ENCODE measurements at regions not wholly inside any gene's neighbourhood (a gene's known extent, or its start where the extent isn't known, plus 50 kb on each side); places are given as distances from the start of the nearest gene placed in this dataset.

DNA sequence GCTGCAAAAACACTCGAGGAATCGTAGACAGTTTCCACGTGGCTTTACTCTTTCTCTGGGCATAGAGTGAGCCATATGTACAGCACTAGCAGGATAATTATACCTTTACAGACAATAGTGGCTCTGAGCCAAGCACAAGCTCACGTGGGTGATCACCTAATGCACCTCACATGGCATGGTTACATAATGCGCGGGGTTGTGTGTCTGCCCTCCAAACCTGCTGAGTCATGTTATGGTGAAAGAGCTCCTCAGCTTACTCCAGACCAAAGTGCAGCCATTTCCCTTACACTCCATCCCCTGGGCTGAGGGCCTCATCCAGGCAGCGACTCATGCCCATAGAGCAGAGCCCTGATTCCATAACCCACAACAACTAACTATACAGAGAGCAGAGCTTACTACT, 1458.4 kb upstream of the CADM2 start:
- Mint-ChIP-seq H3K27ac (no peak overlapping the region), H3K27me3 (no peaks in the 10 kb centered on the region), H3K36me3 (no peaks in the 10 kb centered on the region), H3K4me1 (no peaks in the 10 kb centered on the region), H3K9me3 (peaks cover 0 to 7% (median 5%) of the 10 kb centered on the region in 3 donors), H3K4me3 (no peak overlapping the region)
- CTCF ChIA-PET = no interaction called here
- H3K27ac ChIP-seq (ENCODE audit: low read length) = no peak overlapping the region
- no peaks in the 10 kb centered on the region for H3K27me3 ChIP-seq (replicated peaks in 1 of 2; ENCODE audit: control insufficient read depth in 2 of 2, extremely low read depth in 1 of 2, insufficient read depth in 2 of 2, low read length in 1 of 2)
- H3K9me3 ChIP-seq = no peaks in the 10 kb centered on the region
- 83% methylated on average over 7 of the region's 7 CpGs for WGBS (ENCODE audit: insufficient coverage)
- ATAC-seq (replicated peaks in 1 of 4) (no peak), DNase-seq (no peak)
- H3K36me3 ChIP-seq (ENCODE audit: control insufficient read depth in 2 of 2, extremely low read depth in 1 of 2, insufficient read depth in 1 of 2, low read length in 1 of 2) = no peaks in the 10 kb centered on the region
- POLR2A ChIA-PET = no interaction called here
- no peaks in the 10 kb centered on the region for H3K4me1 ChIP-seq (ENCODE audit: control insufficient read depth in 1 of 2, extremely low read depth in 1 of 2, insufficient read depth in 2 of 2, low read length in 2 of 2)
- no peak overlapping the region for H3K4me3 ChIP-seq (ENCODE audit: control insufficient read depth in 1 of 2, extremely low read depth in 1 of 2, low read length in 1 of 2)

DNA sequence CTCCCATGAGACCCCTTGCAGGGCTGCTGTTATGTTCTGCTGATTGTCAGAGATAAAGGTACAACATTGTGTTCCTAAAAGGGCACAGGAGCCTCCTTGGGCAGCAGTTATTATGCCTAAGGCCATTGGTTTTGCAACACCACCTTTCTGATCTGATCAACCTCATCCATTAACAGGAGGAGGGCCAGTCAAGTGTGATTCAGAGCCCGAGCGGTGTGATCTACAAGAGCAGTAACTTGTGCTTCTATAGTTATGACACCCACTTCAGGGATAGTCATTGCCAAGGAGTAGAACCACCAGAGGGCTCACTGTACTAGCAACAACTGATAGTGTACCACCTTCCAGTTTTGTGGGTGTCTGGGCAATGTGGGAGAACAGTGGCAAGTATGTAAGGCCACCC, 1457.9 kb upstream of the CADM2 start:
- H3K27me3 Mint-ChIP-seq = no peaks in the 10 kb centered on the region
- CTCF ChIA-PET = no interaction called here
- no CpG with 5 or more reads among the region's 2 CpGs for WGBS (ENCODE audit: insufficient coverage)

DNA sequence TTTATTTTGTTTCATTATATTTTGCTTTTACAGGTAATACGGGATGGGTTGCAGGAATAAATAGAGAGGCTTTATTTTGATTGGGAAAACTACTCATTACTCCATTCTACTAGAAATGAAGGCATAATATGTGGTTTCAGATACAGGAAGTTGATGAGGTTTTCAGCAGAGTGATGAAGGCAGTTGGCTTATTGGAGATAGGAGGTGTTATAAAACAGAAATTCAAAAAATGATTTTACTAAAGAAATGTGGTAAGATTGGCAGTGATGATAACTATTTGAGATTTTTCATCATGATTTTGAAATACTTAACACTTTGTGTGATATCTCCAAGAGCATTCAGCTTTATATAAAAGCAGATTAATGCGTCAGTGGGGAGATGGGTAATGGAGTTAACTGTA, 1445.7 kb upstream of the CADM2 start:
- Mint-ChIP-seq H3K27ac (no peak overlapping the region), H3K9me3 (peaks cover 17 to 36% (median 19%) of the 10 kb centered on the region in 3 donors), H3K4me1 (no peaks in the 10 kb centered on the region), H3K4me3 (no peak overlapping the region), H3K27me3 (no peaks in the 10 kb centered on the region), H3K36me3 (no peaks in the 10 kb centered on the region)
- ChIA-PET POLR2A (no interaction called here), CTCF (no interaction called here)
- Histone ChIP-seq H3K9me3 (no peaks in the 10 kb centered on the region), H3K4me1 (ENCODE audit: control insufficient read depth in 1 of 2, extremely low read depth in 1 of 2, insufficient read depth in 2 of 2, low read length in 2 of 2) (no peaks in the 10 kb centered on the region), H3K4me3 (ENCODE audit: control insufficient read depth in 1 of 2, extremely low read depth in 1 of 2, low read length in 1 of 2) (no peak overlapping the region), H3K27ac (ENCODE audit: low read length) (no peak overlapping the region), H3K36me3 (ENCODE audit: control insufficient read depth in 2 of 2, extremely low read depth in 1 of 2, insufficient read depth in 1 of 2, low read length in 1 of 2) (no peaks in the 10 kb centered on the region), H3K27me3 (replicated peaks in 1 of 2; ENCODE audit: control insufficient read depth in 2 of 2, extremely low read depth in 1 of 2, insufficient read depth in 2 of 2, low read length in 1 of 2) (no peaks in the 10 kb centered on the region)
- ATAC-seq (replicated peaks in 1 of 4) = no peak
- no CpG with 5 or more reads among the region's 2 CpGs for WGBS (ENCODE audit: insufficient coverage)
- DNase-seq = no peak

More for the DNA sequence above, 1457.9 kb upstream of the CADM2 start:
- Mint-ChIP-seq H3K36me3 (no peaks in the 10 kb centered on the region), H3K4me3 (no peak overlapping the region), H3K4me1 (no peaks in the 10 kb centered on the region), H3K27ac (no peak overlapping the region), H3K9me3 (peaks cover 0 to 12% (median 7%) of the 10 kb centered on the region in 3 donors)
- Histone ChIP-seq H3K9me3 (no peaks in the 10 kb centered on the region), H3K27ac (ENCODE audit: low read length) (no peak overlapping the region), H3K36me3 (ENCODE audit: control insufficient read depth in 2 of 2, extremely low read depth in 1 of 2, insufficient read depth in 1 of 2, low read length in 1 of 2) (no peaks in the 10 kb centered on the region), H3K4me1 (ENCODE audit: control insufficient read depth in 1 of 2, extremely low read depth in 1 of 2, insufficient read depth in 2 of 2, low read length in 2 of 2) (no peaks in the 10 kb centered on the region), H3K27me3 (replicated peaks in 1 of 2; ENCODE audit: control insufficient read depth in 2 of 2, extremely low read depth in 1 of 2, insufficient read depth in 2 of 2, low read length in 1 of 2) (no peaks in the 10 kb centered on the region), H3K4me3 (ENCODE audit: control insufficient read depth in 1 of 2, extremely low read depth in 1 of 2, low read length in 1 of 2) (no peak overlapping the region)
- no peak for DNase-seq
- POLR2A ChIA-PET = no interaction called here
- no peak for ATAC-seq (replicated peaks in 1 of 4)

DNA sequence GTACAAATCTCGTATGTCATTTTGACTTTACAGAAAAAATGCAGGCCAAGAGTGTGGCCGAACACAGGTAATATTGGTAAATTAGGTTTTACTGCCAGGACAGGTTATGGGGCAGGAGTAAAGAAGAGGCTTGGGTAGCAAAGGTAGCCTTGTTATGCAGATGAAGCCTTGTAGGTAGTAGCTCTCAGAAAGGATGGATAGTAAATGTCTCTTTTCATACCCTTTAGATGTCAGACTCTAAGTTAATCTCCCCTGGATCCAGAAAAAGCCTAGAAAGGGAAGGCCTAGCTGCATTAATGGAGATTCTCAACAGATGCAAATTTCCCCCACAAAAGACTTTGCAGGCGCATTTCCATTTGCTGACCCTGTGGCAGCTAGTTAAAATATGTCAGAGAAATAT, 1445.1 kb upstream of the CADM2 start:
- DNase-seq = no peak
- H3K4me3 ChIP-seq (ENCODE audit: control insufficient read depth in 1 of 2, extremely low read depth in 1 of 2, low read length in 1 of 2) = no peak overlapping the region
- Mint-ChIP-seq H3K36me3 (no peaks in the 10 kb centered on the region), H3K4me3 (no peak overlapping the region), H3K27ac (no peak overlapping the region), H3K4me1 (no peaks in the 10 kb centered on the region), H3K27me3 (no peaks in the 10 kb centered on the region), H3K9me3 (peaks cover 17 to 39% (median 22%) of the 10 kb centered on the region in 3 donors)
- CTCF ChIA-PET = no interaction called here
- H3K27ac ChIP-seq (ENCODE audit: low read length) = no peak overlapping the region
- no peak for ATAC-seq (replicated peaks in 1 of 4)
- H3K27me3 ChIP-seq (replicated peaks in 1 of 2; ENCODE audit: control insufficient read depth in 2 of 2, extremely low read depth in 1 of 2, insufficient read depth in 2 of 2, low read length in 1 of 2) = no peaks in the 10 kb centered on the region
- POLR2A ChIA-PET = no interaction called here
- H3K9me3 ChIP-seq = no peaks in the 10 kb centered on the region
- no peaks in the 10 kb centered on the region for H3K36me3 ChIP-seq (ENCODE audit: control insufficient read depth in 2 of 2, extremely low read depth in 1 of 2, insufficient read depth in 1 of 2, low read length in 1 of 2)
- no peaks in the 10 kb centered on the region for H3K4me1 ChIP-seq (ENCODE audit: control insufficient read depth in 1 of 2, extremely low read depth in 1 of 2, insufficient read depth in 2 of 2, low read length in 2 of 2)
- no CpG with 5 or more reads among the region's 3 CpGs for WGBS (ENCODE audit: insufficient coverage)

DNA sequence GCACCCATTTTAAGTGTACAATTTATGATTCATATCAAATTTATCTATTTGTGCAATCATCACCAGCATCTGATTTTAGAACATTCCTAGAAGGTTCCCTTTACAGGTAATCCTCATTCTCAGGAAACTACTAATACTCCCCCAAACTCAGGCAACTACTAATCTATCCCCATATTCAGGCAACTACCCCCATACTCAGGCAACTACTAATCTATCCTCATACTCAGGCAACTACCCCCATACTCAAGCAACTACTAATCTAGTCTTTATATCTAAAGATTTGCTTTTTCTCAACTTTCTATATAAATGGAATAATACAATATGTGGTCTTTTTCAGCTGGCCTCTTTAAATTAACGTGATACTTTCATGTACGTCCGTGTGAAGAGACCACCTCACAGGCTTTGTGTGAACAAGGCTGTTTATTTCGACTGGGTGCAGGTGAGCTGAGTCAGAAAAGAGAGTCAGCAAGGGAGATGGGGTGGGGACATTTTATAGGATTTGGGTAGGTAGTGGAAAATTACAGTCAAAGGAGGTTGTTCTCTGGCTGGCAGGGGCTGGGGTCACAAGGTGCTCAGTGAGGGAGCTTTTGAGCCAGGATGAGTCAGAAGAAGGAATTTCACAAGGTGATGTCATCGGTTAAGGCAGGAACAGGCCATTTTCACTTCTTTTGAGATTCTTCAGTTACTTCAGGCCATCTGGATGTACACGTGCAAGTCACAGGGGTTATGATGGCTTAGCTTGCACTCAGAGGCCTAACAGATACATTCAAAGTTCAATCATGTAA, 1444.5 kb upstream of the CADM2 start:
- ATAC-seq (replicated peaks in 1 of 4) (no peak), DNase-seq (no peak)
- Mint-ChIP-seq H3K27me3 (no peaks in the 10 kb centered on the region), H3K4me3 (no peak overlapping the region), H3K9me3 (peaks cover 14 to 33% (median 21%) of the 10 kb centered on the region in 3 donors), H3K27ac (no peak overlapping the region), H3K36me3 (no peaks in the 10 kb centered on the region), H3K4me1 (no peaks in the 10 kb centered on the region)
- Histone ChIP-seq H3K4me1 (ENCODE audit: control insufficient read depth in 1 of 2, extremely low read depth in 1 of 2, insufficient read depth in 2 of 2, low read length in 2 of 2) (no peaks in the 10 kb centered on the region), H3K27me3 (replicated peaks in 1 of 2; ENCODE audit: control insufficient read depth in 2 of 2, extremely low read depth in 1 of 2, insufficient read depth in 2 of 2, low read length in 1 of 2) (no peaks in the 10 kb centered on the region), H3K27ac (ENCODE audit: low read length) (no peak overlapping the region), H3K9me3 (no peaks in the 10 kb centered on the region), H3K4me3 (ENCODE audit: control insufficient read depth in 1 of 2, extremely low read depth in 1 of 2, low read length in 1 of 2) (no peak overlapping the region), H3K36me3 (ENCODE audit: control insufficient read depth in 2 of 2, extremely low read depth in 1 of 2, insufficient read depth in 1 of 2, low read length in 1 of 2) (no peaks in the 10 kb centered on the region)
- WGBS (ENCODE audit: insufficient coverage) = 88% methylated on average over 4 of the region's 6 CpGs
- CTCF ChIA-PET = no interaction called here
- POLR2A ChIA-PET = no interaction called here

DNA sequence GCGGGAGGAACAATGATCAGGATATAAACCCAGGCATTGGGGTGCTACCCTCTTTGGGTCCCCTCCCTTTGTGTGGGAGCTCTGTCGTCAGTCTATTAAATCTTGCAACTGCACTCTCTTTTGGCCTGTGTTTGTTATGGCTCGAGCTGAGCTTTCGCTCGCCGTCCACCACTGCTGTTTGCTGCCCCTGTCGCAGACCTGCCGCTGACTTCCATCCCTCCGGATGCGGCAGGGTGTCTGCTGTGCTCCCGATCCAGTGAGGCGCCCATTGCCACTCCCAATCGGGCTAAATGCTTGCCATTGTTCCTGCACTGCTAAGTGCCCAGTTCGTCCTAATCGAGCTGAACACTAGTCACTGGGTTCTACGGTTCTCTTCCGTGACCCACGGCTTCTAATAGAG, 1443.7 kb upstream of the CADM2 start:
- Mint-ChIP-seq H3K4me3 (no peak overlapping the region), H3K36me3 (no peaks in the 10 kb centered on the region), H3K9me3 (peaks cover 14 to 32% (median 17%) of the 10 kb centered on the region in 3 donors), H3K4me1 (no peaks in the 10 kb centered on the region), H3K27me3 (no peaks in the 10 kb centered on the region), H3K27ac (no peak overlapping the region)
- WGBS (ENCODE audit: insufficient coverage) = 86% methylated on average over 18 of the region's 18 CpGs
- H3K9me3 ChIP-seq = no peaks in the 10 kb centered on the region
- DNase-seq (no peak), ATAC-seq (replicated peaks in 1 of 4) (no peak)
- no peaks in the 10 kb centered on the region for H3K36me3 ChIP-seq (ENCODE audit: control insufficient read depth in 2 of 2, extremely low read depth in 1 of 2, insufficient read depth in 1 of 2, low read length in 1 of 2)
- ChIA-PET CTCF (no interaction called here), POLR2A (no interaction called here)
- no peaks in the 10 kb centered on the region for H3K27me3 ChIP-seq (replicated peaks in 1 of 2; ENCODE audit: control insufficient read depth in 2 of 2, extremely low read depth in 1 of 2, insufficient read depth in 2 of 2, low read length in 1 of 2)
- H3K4me3 ChIP-seq (ENCODE audit: control insufficient read depth in 1 of 2, extremely low read depth in 1 of 2, low read length in 1 of 2) = no peak overlapping the region
- H3K4me1 ChIP-seq (ENCODE audit: control insufficient read depth in 1 of 2, extremely low read depth in 1 of 2, insufficient read depth in 2 of 2, low read length in 2 of 2) = no peaks in the 10 kb centered on the region
- no peak overlapping the region for H3K27ac ChIP-seq (ENCODE audit: low read length)
